HG02571 (cell line): ENCODE measurements at regions not wholly inside any gene's neighbourhood (a gene's known extent, or its start where the extent isn't known, plus 50 kb on each side); places are given as distances from the start of the nearest gene placed in this dataset.

ENCODE experiments used
- ATAC-seq: cut with Tn5 transposase; IDR thresholded peaks from one replicate; pipeline ENCODE4 v1.9.1; 2021; ENCODE audit warnings: mild to moderate bottlenecking, moderate library complexity; ENCODE audit not compliant: unreplicated experiment

- no peak for ATAC-seq
Observed at GRCh38 chr1:214923278-214923915, 159.1 kb upstream of the KCNK2 start.

- ATAC-seq: no peak
Observed at GRCh38 chr1:214927796-214928195, 154.7 kb upstream of the KCNK2 start.

- no peak for ATAC-seq
Observed at GRCh38 chr1:214928574-214928973, 154.0 kb upstream of the KCNK2 start.

- no peak for ATAC-seq
Observed at GRCh38 chr1:214933375-214933774, 149.2 kb upstream of the KCNK2 start.

- no peak for ATAC-seq
Observed at GRCh38 chr1:214934045-214934444, 148.5 kb upstream of the KCNK2 start.

- no peak for ATAC-seq
Observed at GRCh38 chr1:214935258-214935657, 147.3 kb upstream of the KCNK2 start.

GRCh38 chr1:214939180-214939579 lies 143.4 kb upstream of the KCNK2 start:
- no peak for ATAC-seq

GRCh38 chr1:214941061-214941460 lies 141.5 kb upstream of the KCNK2 start:
- ATAC-seq: no peak

GRCh38 chr1:214943054-214943453 lies 139.5 kb upstream of the KCNK2 start:
- no peak for ATAC-seq

GRCh38 chr1:214946615-214947014 lies 135.9 kb upstream of the KCNK2 start:
- no peak for ATAC-seq

GRCh38 chr1:214952648-214953047 lies 129.9 kb upstream of the KCNK2 start:
- ATAC-seq: no peak

GRCh38 chr1:214953901-214954616 lies 128.5 kb upstream of the KCNK2 start:
- ATAC-seq: no peak

- ATAC-seq: no peak
Observed at GRCh38 chr1:214954617-214954949, 128.0 kb upstream of the KCNK2 start.

GRCh38 chr1:214957330-214958137 lies 125.0 kb upstream of the KCNK2 start:
- no peak for ATAC-seq

- ATAC-seq: no peak
Observed at GRCh38 chr1:214958486-214958885, 124.1 kb upstream of the KCNK2 start.

GRCh38 chr1:214966346-214966745 lies 116.2 kb upstream of the KCNK2 start:
- ATAC-seq: no peak

GRCh38 chr1:214967865-214968575 lies 114.5 kb upstream of the KCNK2 start:
- no peak for ATAC-seq

- ATAC-seq: no peak
Observed at GRCh38 chr1:214970016-214970415, 112.5 kb upstream of the KCNK2 start.

- no peak for ATAC-seq
Observed at GRCh38 chr1:214971071-214971470, 111.5 kb upstream of the KCNK2 start.

- ATAC-seq: no peak
Observed at GRCh38 chr1:214974002-214974401, 108.5 kb upstream of the KCNK2 start.

GRCh38 chr1:214976665-214977064 lies 105.9 kb upstream of the KCNK2 start:
- ATAC-seq: no peak
